HG02973 (cell line): ENCODE measurements at regions not wholly inside any gene's neighbourhood (a gene's known extent, or its start where the extent isn't known, plus 50 kb on each side); places are given as distances from the start of the nearest gene placed in this dataset.
"Not testable (repeated sequence)": the region's sequence is repeated elsewhere in the genome, so short reads cannot be mapped to it uniquely, and the experiment has no call there.

Experiments
- ATAC-seq: cut with Tn5 transposase; IDR thresholded peaks from one replicate; pipeline ENCODE4 v1.9.1; 2021; ENCODE audit warnings: moderate library complexity; ENCODE audit not compliant: unreplicated experiment

DNA sequence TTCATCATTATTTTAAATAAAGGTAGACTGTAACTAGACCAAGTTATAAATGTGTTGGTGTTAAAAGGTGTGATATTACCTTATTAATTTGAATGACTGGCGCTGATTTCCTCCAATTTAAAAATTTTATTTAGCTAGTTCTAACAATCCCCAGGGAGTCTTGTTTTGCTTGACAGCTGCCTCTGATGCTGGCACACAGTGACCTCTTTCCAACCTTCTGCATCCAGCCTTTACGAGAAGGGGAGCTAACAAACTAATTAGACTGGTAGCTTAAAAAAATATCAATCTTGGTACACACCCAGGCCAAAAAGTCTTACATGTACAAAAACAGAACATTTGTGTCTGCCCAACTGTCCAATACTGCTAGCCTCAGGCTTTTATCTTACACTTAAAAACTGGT, 51.8 kb upstream of the ENPEP start:
- no peak for ATAC-seq

DNA sequence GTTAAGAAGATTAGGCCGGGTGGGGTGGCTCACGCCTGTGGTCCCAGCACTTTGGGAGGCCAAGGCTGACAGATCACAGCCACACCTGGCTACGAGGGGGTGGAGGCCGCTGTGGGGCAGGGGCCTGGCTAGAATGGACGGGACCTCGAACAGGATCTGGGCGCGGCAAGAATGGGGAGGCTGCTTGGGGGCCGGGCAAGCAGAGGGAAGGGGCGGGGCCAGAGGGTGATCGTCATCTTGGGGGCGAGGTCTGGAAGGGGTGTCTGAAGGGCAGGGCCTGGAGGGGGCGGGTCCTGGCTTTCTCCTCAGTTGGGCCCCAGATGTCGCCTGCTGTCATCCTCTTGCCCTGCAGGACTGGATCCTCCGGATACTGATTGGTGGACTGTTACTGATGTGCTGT, 57.3 kb upstream of the ENPEP start:
- ATAC-seq, result no peak

DNA sequence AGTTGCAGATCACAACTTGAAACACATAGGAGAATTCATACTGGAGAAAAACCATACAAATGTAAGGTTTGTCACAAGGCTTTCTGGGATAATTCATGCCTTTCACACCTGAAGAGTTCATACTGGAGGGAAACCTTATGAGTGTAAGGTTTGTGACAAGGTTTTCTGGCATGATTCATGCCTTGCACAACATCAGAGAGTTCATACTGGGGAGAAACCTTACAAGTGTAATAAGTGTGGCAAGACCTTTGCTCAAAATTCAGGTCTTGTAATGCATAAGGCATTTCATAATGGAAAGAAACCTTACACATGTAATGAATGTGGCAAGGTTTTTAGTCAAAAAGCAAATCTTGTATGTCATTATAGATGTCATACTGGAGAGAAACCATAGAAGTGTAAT, 58.8 kb upstream of the ENPEP start:
- ATAC-seq, result no peak

DNA sequence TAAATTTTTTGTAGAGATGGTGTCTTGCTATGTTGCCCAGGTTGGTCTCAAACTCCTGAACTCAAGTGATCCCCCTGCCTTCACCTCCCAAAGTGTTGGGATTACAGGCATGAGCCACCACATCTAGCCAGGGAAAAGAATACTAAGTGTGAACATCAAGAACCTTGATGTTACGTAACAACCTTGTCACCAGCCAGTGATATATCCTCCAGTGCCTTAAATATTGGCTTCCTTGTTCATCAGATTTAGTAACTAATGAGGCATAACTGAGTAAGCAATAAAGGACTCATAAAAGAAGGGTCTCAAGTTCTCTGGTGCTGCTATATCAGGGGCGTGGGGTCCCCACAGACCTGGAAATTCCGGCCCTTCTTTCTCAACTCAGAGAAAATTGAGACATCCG, 60.5 kb upstream of the ENPEP start:
- no peak for ATAC-seq

DNA sequence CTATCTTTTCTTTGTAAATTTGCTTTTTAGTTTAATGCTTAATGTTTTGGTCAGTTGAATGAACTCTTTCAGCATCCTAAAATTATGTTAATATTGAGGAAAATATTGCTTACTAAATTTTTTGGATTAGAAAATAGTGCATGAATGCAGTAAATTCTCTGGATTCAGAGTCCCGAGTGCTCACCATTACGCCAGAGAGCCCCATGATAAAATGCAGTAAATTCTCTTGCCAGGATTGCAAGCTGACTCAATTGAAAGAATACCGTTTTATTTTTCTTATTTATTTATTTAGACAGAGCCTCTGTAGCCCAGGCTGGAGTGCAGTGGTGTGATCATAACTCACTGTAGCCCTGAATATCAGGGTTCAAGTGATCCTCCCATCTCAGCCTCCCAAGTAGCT, 60.9 kb upstream of the ENPEP start:
- no peak for ATAC-seq

DNA sequence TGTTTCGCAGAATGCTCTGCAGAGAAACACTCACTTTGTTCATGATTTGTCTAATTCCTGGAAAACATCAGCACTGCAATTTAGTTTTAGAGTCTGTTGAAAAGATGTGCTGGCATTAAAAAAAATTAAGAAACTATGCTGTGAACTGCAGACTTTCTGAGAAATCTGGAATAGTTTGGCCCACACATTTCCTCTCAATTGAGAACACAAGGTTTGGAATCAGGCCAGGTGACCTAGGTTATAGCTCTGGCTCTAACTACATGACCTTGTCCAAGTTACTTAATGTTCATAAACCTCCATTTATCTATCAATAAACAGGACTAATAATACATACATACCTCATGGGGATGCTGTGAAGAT, 61.4 kb upstream of the ENPEP start:
- ATAC-seq, result no peak

DNA sequence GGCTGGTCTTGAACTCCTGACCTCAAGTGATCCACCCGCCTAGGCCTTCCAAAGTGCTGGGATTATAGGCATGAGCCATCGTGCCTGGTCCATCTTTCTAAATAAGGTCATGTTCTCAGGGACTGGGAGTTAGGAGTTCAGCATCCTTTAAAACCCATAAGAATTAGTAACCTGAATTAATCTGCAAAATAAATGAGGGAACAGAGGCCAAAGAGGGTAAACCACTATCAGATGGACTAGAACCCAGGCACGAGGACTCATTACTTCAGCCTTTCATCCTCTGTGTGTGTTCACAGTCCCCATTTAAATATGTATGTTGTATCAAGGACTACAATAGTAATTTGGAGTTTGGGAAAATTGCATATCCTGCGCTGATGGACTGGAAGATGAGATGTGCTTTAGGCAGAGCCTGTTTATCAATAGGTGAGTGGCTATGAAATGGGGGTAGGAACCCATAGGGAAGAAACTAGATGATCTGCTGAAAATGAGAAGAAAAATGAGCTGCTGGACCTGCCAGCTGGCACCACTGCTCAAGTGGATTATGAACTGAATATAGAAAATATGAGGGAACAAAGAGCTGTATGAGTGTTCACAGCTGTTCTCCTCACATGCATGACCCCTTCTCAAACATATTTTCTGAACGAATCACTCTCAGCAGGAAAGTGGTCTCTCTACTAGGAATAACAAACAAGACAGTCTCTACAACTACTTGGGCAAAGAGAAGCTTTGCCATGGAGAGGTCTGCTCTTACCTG, 62.0 kb upstream of the ENPEP start:
- ATAC-seq, result not testable (repeated sequence)

DNA sequence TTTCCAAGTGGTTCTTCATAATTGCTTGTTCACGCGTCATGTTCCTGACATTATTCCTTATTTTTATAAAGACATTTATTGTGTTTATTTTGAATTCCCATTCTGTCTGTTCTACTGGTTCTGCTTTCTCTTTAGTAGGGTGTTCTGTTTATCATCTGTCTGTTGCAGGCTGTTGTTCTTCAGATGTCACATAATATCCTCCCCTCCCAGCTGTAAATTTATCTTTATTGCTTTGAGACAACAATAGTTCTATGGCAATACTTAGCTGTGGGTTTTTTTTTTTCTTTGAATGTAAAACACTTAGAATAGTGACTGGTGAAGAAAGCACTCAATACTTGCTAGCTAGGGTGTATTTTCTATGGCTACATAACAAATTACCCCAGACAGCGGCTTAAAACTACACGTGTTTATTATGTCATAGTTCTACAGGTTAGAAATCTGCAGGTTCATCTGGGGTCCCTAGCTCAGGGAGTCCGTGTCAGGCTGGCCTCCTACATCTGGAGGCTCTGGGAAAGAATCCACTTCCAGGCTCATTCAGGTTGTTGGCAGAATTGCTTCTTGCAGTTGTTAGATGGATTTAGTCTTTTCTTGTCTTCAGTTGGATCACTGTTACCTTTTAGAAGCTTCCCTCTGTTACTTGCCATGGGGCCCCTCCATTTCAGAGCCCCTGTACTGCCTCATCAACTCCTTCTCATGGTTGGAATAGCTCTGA, 63.4 kb upstream of the ENPEP start:
- ATAC-seq, result no peak

DNA sequence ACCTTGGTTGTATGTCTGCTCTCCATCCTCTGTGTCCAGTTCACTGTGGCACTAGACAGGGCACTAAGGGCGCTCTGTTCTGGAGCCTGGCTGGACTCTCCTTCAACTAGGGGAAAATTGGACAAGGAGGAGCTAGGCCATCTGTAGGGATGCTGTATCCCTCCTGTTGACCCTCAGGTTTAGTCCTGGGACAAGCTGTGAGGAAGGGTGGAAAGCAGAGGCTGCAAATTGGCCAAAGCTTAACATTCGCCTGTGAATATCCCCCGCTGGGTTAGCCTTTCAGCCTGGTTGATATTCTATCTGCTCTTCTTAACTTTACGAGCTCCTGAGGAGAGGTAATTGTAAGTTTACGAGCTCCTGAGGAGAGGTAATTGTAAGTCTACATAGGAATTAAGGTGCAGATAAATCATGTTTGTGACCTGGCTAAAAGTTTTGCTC, 64.4 kb upstream of the ENPEP start:
- ATAC-seq, result no peak

DNA sequence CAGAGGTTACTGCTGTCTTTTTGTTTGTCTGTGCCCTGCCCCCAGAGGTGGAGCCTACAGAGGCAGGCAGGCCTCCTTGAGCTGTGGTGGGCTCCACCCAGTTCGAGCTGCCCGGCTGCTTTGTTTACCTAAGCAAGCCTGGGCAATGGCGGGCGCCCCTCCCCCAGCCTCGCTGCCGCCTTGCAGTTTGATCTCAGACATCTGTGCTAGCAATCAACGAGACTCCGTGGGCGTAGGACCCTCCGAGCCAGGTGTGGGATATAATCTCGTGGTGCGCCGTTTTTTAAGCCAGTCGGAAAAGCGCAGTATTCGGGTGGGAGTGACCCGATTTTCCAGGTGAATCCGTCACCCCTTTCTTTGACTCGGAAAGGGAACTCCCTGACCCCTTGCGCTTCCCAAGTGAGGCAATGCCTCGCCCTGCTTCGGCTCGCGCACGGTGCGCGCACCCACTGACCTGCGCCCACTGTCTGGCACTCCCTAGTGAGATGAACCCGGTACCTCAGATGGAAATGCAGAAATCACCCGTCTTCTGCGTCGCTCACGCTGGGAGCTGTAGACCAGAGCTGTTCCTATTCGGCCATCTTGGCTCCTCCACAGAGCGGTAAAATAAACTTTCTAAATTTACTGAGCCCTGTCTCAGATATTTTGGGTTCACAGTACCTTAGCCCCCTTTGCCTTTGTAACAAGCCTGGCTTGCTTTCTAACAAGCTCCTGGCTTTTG, 64.9 kb upstream of the ENPEP start:
- not testable (repeated sequence) for ATAC-seq

DNA sequence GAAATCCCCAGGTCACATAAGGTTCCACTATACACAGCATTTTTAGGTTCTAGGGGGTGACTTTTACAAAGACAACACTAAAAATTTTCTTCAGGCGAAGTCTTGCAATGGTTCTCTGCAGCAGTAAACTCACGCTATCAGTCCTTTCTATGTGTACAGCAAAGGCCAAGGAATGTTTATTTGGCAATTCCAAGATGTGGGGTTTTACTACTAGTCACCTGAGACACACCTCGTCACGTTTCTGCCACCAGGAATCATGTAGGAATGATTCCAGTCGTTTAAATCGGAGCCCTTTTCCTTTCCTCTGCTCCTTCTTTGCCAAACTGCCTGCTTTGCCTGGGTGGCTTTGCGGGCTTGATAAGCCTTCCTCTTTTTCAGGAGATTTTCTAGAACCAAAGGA, 75.9 kb upstream of the ENPEP start:
- no peak for ATAC-seq

DNA sequence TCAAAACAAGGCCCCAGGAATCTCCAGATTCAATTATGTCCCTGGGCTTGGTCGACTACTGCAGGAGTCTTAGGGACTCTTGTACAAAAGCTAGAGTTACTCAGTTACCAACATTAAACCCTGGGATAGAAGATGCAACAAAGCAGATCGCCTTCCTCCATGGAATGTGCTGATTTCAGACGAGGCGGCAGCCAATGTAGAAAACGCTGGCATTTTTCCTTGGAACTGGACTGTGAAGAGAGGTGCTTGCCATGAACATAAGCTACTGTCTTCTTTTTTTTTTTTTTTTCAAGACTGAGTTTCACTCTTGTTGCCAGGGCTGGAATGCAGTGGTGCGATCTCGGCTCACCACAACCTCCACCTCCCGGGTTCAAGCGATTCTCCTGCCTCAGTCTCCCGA, 76.9 kb upstream of the ENPEP start:
- ATAC-seq, result not testable (repeated sequence)

DNA sequence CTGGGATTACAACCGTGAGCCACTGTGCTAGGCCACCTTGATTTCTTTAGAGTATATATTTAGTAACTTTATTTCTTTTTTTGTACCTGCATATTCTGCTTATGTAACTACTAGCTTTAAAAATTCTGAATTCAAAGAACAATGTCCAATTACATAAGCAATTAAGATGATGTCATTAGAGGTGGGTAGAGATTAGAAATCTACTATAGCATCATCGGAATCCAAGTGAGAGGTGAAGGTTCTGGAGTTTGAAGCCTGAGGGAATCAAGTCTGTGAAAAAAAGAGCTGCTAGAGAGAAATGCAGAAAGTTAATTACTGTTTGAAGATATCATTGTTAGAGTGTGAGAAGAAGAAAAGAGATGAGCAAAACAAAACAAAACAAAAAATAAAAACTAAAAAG, 79.0 kb upstream of the ENPEP start:
- no peak for ATAC-seq

DNA sequence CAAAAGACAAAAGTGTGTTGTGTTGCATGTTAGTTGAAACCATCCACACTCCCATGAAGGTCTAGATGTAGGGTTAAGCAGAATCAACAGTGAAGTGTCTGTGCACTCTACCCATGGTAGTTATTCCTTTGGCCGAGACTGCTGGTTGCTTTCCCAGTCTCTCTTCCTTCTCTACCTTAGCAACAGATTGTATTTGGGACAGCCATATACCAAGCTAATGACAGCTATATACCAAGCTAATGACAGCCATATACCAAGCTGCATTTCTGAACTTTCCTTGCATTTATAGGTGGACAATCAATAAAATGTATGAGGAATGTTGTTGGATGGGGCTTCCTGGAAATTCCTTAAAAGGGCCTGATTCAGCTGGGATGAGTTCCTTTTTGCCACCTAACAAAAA, 80.5 kb upstream of the ENPEP start:
- no peak for ATAC-seq

DNA sequence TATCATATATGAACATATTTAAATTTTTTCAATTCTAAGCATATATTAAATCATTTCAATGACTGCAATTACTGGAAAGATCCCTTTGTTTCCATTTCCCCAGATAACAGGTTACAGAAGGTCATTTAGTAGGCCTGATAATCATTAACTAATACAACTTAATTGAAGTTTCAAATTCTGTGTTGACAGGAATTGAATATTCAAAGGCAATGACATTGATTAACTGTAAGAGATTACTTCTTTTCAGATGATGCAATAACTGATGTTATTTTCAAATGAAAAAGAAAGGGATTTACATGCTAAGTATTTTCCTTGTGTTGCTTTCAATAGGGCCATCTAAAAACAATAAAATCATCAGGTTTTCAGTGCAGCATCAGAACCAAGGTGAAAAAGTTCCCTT, 81.1 kb upstream of the ENPEP start:
- no peak for ATAC-seq

DNA sequence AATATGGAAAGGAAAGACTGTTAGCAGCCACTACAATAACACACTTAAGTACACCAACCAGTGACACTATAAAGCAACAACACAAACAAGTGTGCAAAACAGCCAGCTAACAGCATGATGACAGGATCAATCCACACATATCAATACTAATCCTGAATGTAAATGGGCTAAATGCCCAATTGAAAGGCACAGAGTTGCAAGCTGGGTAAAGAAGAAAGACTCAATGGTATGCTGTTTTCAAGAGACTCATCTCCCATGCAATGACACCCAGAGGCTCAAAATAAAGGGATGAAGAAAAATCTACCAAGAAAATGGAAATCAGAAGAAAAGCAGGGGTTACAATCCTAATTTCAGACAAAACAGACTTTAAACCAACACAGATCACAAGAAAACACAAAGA, 94.2 kb upstream of the ENPEP start:
- no peak for ATAC-seq

DNA sequence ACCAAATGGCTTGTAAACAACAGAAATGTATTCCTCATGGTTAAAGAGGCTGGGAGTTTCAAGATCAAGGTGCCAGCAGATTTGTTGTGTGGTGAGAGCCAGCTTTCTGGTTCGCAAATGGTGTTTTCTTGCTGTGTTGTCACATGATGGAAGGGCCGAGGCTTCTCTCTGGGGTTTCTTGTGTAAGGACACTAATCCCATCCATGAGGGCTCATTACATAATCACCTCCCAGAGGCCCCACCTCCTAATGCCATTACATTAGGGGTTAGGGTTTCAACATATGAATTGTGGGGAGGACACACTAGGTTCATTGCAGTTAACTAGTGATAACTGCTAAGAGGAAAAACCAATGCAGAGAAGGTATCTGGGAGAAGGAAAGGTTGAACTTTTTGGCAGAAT, 103.5 kb upstream of the ENPEP start:
- ATAC-seq, result no peak

DNA sequence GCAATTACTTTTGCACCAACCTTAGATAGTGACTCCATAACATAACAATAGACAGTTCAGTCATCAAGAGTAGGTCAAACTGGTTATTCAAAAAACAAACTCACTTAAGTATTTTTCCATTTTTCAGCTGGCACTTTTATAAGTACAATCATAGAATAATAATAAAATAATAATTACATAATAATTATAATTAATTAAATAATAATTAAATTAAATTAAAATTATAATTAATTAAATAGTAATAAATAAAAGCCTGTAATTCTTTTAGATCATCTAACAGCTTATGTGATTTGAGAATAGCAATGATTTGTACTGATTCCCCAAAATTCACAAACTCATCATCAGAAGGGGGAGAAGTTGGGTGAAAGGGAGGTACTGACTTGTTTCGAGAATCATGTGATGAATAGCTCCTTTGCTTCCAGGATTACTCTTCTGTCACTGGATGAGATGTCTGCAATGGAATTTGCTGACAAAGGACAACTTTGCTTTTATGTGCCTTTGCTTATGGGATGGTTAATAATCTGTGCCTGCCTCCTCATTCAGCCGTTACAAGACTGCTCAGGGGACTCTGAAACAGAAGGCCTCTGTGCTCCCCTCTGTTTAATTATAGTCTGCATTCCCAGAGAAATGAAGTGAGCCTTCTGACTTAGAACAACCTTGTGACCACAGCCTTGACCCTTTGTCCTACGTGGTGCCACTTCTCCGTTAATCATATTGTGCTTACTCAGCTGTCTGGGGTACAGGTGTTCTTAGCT, 104.8 kb upstream of the ENPEP start:
- no peak for ATAC-seq

DNA sequence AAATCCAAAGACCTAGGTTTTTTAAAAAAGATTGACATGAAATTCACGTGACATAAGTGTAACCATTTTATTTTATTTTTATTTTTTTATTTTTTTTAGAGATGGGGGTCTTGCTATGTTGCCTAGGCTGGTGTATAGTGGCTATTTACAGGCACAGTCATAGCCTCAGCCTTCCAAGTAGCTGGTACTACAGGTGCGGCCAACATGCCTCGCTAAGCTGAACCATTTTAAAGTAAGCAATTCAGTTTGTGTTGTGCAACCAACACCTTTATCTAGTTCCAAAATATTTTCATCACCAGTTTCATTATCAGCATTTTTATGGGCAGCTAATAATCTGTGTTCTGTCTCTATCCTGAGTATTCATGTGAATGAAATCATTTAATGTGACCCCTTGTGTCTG, 107.5 kb upstream of the ENPEP start:
- no peak for ATAC-seq

DNA sequence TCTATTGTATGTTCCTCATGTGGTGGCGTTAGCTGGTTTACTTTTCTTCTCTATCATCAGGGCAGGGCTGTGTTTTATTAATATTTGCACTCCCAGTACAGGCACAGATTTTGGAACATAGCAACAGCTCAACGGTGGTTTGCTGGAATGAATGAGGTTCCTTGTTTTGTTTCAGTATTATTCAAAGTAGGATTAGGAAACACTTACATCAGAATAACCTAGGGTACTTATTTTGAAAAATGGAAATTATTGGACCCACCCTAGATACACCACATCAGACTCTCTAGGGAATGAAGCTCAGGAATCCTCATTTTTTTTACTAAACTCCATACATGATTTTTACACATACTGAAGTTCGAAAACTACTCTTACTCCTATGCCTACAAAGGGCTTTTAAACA, 108.8 kb upstream of the ENPEP start:
- ATAC-seq, result no peak

DNA sequence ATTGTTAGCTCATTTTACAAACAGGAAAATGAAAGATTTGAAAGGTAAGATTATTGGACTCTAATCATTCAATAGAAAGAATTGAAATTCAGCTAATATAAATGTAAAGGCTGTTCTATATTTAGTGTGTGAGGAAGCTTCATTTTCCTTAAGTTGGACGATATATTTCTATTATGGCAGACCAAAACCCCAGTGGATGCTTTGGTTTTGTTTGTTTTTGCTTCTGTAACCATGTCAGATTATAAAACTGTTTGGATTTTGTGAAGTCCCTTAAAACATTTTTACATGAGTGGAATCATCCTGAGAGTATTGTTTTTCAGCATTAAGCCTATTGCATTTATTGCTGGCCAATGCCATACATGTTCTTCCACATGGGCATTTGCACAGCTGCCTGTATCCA, 110.2 kb upstream of the ENPEP start:
- no peak for ATAC-seq
